LNCaP clone FGC (cell line): ENCODE measurements at regions not wholly inside any gene's neighbourhood (a gene's known extent, or its start where the extent isn't known, plus 50 kb on each side); places are given as distances from the start of the nearest gene placed in this dataset.

Source experiments
- DNase-seq: peaks from one replicate; pipeline ENCODE4 v3.0.0-alpha.2; 2011; ENCODE audit warnings: low read depth
- H3K4me3 ChIP-seq: 2 replicates; pipeline ENCODE4 v1.5.1; 2011; ENCODE audit warnings: mild to moderate bottlenecking, low read depth, low read length, control low read depth
- TF ChIP-seq, protein P1 (sequence below): IDR thresholded peaks from 2 replicates; pipeline ENCODE4 v1.5.1; 2012; ENCODE audit warnings: mild to moderate bottlenecking; ENCODE audit not compliant: control insufficient read depth, insufficient read depth; ENCODE audit errors: extremely low read depth

DNA sequence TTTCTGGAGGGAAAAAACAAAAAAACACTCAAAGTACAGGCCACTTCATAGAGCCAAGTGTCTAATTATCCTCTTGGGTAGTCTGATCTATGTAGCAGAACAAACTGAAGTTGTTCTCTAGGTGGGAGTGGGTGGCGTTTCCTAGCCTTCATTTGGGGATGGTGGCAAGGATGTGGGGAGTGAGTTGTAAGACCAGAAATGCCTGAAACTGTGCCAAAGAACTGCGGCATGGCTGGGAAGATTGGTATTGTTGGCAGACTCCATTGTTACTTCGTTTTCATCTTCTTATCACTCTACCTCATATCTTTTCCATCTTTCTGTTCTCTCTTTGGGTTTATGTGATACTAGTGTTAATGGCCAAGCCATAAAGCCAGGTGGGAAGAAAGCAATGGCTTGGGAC is 177.3 kb upstream of the DDHD1 start:
- DNase-seq, result no peak
- no peak overlapping the region for H3K4me3 ChIP-seq
- TF ChIP-seq, protein P1, sequence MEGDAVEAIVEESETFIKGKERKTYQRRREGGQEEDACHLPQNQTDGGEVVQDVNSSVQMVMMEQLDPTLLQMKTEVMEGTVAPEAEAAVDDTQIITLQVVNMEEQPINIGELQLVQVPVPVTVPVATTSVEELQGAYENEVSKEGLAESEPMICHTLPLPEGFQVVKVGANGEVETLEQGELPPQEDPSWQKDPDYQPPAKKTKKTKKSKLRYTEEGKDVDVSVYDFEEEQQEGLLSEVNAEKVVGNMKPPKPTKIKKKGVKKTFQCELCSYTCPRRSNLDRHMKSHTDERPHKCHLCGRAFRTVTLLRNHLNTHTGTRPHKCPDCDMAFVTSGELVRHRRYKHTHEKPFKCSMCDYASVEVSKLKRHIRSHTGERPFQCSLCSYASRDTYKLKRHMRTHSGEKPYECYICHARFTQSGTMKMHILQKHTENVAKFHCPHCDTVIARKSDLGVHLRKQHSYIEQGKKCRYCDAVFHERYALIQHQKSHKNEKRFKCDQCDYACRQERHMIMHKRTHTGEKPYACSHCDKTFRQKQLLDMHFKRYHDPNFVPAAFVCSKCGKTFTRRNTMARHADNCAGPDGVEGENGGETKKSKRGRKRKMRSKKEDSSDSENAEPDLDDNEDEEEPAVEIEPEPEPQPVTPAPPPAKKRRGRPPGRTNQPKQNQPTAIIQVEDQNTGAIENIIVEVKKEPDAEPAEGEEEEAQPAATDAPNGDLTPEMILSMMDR, result no peak

DNA sequence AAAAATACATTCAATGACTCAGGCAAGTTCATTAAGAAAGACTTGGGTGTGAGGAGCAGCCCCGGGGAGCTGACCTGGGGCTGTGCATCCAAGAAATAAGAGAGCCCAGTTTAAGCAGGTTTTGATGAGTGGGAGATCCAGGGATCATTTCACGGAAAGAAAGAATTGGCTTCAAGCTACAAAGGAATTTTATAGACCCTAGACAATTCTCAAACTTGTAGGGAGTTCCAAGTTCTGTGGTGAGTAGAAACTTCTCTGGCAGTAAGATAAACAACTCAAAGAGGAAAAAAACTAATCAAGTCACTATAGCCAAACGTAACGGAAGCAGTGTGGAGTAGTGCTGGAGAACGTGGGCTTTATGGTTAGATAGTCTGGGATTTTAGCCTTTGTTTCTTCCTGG is 175.7 kb upstream of the DDHD1 start:
- TF ChIP-seq, protein P1, result no peak
- DNase-seq, result no peak
- H3K4me3 ChIP-seq, result no peak overlapping the region

GRCh38 chr14:53327716-53328115 is 174.6 kb upstream of the DDHD1 start:
- DNase-seq, result peak; percentile 17
- TF ChIP-seq, protein P1, result no peak
- no peak overlapping the region for H3K4me3 ChIP-seq

DNA sequence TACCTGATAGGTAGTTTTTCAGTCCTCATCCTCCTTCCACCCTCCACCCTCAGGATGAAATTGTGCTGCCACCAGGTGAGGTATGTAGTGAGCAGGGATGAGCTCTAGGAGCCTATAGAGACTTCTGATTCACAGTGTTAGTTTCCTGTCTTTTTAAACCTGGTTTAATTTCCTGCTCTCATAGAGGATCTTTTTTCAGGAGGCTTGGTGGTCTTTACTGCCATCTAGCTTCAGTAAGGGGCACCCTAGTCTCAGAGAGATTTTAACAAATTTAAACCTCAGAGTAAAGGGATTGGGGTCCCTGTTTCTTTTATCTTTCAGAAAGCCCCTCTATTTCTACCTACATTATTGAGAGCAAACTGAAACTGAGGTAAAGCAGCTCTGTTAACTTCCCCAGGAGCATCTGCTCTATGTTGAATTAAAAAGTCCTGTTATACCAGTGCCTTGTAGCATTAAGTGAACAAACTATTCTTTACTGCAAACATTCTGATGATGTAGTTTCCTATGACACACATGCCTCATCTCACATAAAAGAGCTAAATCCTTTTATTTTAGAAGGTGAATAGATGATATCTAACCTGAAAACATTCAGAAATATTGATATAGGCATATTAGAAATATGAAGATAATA is 172.2 kb upstream of the DDHD1 start:
- no peak overlapping the region for H3K4me3 ChIP-seq
- DNase-seq, result no peak
- TF ChIP-seq, protein P1, result no peak

DNA sequence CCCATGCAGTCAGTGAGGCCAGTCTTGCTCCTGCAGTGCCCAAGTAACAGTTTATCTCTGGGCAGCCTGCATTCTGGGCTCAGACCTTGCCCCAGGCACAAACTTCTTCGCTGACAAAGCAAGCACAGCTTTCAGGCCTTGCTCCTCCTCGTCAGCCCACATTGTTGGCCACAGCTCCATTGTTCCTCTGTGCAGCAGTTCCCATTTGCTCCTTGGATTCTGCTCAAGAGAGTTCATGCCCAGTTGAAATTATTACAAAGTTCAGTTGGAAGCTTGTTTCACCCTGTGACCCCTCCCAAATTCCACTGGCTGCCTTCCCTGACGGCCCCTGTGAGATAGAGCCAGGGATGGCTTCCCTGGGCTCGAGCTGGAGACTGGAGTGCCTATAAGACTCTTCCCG is 163.4 kb upstream of the DDHD1 start:
- TF ChIP-seq, protein P1, result no peak
- DNase-seq, result no peak
- H3K4me3 ChIP-seq, result no peak overlapping the region

GRCh38 chr14:53310412-53310811 is 157.3 kb upstream of the DDHD1 start:
- H3K4me3 ChIP-seq, result no peak overlapping the region
- TF ChIP-seq, protein P1, result no peak
- no peak for DNase-seq

GRCh38 chr14:53306911-53307310 is 153.8 kb upstream of the DDHD1 start:
- DNase-seq, result no peak
- H3K4me3 ChIP-seq, result no peak overlapping the region
- TF ChIP-seq, protein P1, result no peak
